AML-193 (cell line): ENCODE measurements at regions not wholly inside any gene's neighbourhood (a gene's known extent, or its start where the extent isn't known, plus 50 kb on each side); places are given as distances from the start of the nearest gene placed in this dataset.
"Not testable (repeated sequence)": the region's sequence is repeated elsewhere in the genome, so short reads cannot be mapped to it uniquely, and the experiment has no call there.

Source experiments
- DNase-seq, 2 experiments: peaks; one replicate each; lab custom pipeline; 2025; lab: John Stamatoyannopoulos, UW

DNA sequence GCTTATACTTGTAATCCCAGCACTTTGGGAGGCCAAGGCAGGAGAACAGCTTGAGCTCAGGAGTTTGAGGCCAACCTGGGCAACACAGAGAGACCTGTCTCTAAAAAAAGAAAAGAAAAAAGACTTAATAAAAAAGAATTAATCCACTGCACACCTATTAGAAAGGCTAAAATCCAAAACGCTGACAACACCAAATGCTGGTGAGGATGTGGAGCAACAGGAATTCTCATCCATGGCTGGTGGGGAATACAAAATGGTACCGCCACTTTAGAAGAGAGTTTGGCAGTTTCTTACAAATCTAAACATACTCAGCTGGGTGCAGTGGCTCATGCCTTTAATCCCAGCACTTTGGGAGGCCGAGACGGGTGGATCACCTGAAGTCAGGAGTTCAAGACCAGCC is 110.0 kb upstream of the NDUFV2 start:
- not testable (repeated sequence) for DNase-seq

GRCh38 chr18:8994603-8995002 is 107.9 kb upstream of the NDUFV2 start:
- no peak for DNase-seq

GRCh38 chr18:8995096-8995495 is 107.4 kb upstream of the NDUFV2 start:
- no peak for DNase-seq

DNA sequence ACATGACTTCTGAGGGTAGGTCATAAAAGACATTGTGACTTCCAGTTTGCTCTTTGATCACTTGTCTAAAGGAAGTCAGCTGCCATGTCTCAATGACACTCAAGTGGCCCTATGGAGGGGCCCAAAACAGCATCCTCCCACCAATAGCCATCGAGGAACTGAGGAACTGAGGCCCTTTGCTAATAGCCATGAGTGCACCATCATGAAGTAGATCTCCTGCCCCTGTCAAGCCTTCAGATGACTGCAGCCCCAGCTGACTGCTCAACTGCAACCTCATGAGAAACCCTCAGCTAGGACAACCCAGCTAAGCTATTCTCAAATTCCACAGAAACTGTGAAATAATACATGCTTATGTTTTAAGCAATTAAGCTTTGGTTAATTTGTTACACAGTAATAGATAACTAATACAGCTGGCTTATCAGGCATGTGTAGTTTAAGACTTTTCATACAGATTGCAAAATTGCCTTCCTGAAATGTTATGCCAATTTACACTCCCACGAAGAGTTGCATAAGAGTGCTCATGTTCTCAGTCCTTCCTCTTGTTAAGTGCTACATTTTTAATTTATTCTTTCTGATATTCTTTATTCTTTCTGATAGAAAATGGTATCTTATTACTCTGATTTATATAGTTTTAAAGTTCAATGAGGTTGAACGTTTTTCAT is 105.6 kb upstream of the NDUFV2 start:
- peak; percentile 73 to 82 for DNase-seq

GRCh38 chr18:8997634-8998033 is 104.9 kb upstream of the NDUFV2 start:
- DNase-seq, result no peak

- no peak for DNase-seq
Observed at GRCh38 chr18:8998481-8999217, 103.8 kb upstream of the NDUFV2 start.

- DNase-seq, result no peak
Observed at GRCh38 chr18:8999872-9000271, 102.6 kb upstream of the NDUFV2 start.

DNA sequence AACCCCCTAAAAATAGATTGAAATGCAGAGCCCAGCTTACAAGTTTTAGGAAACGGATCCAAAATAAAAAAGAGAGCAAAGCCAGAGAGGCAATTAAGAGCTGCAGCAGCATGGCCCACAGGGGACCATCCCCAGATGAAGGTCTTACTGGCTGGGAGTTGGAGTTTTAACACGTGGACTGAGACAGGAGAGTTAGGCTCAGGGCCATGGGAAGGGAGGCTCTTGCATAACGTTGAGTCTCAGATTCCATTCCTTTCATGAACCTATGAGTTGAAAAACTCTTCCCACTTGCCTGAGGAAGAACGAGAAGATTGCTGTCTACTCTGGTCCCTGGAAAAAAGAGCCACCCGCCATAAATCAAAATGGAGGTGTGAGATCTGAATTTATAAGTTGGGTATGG is 101.8 kb upstream of the NDUFV2 start:
- DNase-seq, result no peak

DNA sequence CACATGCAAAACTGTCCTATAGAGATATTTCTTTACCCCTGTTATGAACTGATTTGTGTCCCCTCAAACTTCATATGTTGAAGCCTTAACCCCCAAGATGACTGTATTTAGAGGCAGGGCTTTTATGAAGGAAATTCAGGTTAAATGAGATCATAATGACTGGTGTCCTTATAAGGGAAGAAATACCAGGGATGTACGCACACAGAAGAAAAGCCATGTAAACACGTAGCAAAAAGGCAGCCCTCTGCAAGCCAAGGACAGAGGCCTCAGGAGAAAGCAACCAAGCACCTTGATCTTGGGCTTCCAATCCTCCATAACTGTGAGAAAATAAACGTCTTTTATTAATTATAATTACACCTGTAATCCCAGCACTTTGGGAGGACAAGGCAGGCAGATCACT is 101.3 kb upstream of the NDUFV2 start:
- DNase-seq, result no peak

DNA sequence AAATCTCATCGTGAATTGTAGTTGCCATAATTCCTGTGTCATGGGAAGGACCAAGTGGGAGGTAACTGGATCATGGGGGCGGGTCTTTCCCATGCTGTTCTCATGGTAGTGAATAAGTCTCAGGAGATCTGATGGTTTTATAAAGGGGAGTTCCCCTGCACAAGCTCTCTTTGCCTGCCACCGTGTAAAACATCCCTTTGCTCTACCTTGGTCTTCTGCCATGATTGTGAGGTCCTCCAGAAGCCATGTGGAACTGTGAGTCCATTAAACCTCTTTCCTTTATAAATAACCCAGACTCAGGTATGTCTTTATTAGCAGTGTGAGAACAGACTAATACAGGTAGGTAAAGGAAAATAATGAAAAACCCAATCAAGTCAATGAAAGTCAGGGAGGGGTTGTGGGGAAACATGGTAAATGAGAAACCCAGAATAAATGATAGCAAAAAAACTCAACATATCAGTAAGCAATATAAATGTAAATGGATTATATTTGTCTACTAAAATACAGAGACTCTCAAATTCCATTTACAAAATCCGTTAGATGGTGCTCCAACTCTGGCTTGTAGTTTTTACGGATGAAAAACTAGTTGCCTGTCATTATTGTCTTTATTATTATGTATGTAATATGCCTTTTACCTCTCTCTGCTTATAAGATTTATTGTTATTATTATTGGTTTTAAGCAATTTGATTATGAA is 98.9 kb upstream of the NDUFV2 start:
- DNase-seq, result no peak

DNA sequence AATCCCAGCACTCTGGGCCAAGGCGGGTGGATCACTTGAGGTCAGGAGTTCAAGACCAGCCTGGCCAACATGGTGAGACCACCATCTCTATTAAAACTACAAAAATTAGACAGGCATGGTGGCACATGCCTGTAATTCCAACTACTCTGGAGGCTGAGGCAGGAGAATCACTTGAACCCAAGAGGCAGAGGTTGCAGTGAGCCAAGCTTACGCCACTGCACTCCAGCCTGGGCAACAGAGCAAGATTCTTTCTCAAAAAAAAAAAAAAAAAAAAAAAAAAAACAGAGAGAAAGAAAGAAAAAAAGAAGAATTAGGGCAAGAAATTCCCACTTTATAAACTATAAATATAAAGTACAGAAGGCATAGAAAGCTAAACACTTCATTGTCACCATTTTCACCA is 98.2 kb upstream of the NDUFV2 start:
- DNase-seq, result not testable (repeated sequence)

GRCh38 chr18:9007700-9008099 is 94.8 kb upstream of the NDUFV2 start:
- DNase-seq, result not testable (repeated sequence)

- no peak for DNase-seq
Observed at GRCh38 chr18:9008200-9008708, 94.2 kb upstream of the NDUFV2 start.

- no peak for DNase-seq
Observed at GRCh38 chr18:9008709-9009635, 93.5 kb upstream of the NDUFV2 start.

DNA sequence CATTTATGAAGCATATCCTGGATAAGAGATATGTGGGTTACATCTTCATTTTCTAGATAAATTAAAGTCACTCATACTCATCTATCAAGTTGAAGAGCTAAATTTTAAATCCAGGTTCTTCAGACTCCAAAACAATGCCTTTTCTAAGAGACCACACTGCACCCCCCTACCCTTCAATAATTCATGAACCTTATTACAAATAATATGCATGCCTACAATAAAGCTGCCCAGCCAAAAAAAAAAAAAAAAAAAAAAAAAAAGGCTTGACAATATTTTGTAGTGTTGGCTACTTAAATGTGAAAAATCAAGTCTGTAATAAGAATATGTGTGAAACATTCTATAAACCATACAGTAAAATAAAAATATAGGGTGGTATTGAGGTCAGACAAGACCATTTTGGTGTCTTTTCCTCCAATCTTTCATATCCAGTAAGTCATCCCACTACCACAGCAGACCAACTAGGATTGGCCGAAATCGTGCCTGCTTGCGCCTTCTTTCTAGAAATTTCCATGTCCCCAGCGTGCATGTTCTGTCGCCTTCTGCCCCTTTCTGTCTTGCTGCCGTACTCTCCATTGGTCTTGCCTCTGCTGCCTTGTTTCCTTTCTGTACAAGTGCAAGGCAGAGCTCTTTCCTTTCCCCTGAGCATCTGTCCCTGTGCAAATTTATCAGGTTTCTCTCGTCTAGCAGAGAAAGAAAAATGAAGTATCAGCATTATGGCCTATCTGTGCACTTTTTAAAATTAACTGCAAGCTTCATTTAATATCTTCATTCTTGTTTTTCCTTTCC is 92.6 kb upstream of the NDUFV2 start:
- DNase-seq, result no peak

GRCh38 chr18:9011431-9011830 is 91.1 kb upstream of the NDUFV2 start:
- no peak for DNase-seq

DNA sequence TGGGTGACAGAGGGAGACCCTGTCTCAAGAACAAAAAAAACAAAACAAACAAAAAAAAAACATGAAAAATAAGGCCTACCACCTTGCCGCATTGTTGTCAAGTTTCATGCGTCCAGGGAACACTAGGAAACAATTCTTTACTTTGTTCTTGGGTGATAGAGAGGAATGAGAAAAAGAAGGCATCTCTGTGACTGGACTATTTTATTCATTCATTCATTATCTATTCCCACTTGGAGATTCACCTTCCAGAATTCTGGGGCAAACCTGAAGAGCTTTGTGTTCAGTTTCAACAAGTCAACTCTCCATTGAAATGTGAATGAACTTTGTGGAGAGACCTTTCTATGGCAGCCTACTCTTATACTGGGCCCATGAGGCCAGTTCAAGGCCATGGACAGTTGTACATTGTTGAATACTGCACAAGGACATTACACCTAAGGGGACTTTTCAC is 88.5 kb upstream of the NDUFV2 start:
- DNase-seq, result no peak

DNA sequence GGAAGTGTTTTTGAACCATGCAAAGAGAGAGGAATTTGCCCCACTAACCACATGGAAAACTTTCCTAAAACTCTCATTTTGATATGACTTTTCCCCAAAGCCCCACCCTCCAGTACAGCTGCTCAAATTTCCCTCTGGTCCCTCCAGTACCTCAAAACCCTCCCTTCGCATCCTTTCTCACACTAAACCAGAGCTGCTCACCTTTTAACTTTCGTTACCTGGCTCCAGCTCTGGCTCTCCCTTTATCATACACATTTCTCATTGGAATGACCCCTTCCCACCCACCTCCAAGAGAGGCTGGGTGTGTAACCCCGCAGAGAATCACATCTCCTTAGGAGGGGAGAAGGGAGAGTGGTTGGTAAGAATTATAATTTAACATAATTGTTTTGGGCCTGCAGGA is 86.8 kb upstream of the NDUFV2 start:
- DNase-seq, result no peak

GRCh38 chr18:9016633-9017166 is 85.8 kb upstream of the NDUFV2 start:
- DNase-seq, result no peak

- DNase-seq, result peak; percentile 67 to 73
Observed at GRCh38 chr18:9017167-9017904, 85.2 kb upstream of the NDUFV2 start.
